Colonic mucosa (tissue), 4 donors: ENCODE measurements at regions not wholly inside any gene's neighbourhood (a gene's known extent, or its start where the extent isn't known, plus 50 kb on each side); places are given as distances from the start of the nearest gene placed in this dataset.

Experiments
- DNase-seq: peaks from one replicate; pipeline ENCODE4 v3.0.0-alpha.2; 2020
- H3K27ac ChIP-seq: fragments of 200-600 bp; one replicate; pipeline ENCODE4 v1.8.0; 2021
- H3K27me3 ChIP-seq: fragments of 200-600 bp; one replicate; pipeline ENCODE4 v1.8.0; 2021
- H3K36me3 ChIP-seq: fragments of 200-600 bp; one replicate; pipeline ENCODE4 v1.8.0; 2021
- H3K4me1 ChIP-seq: fragments of 200-600 bp; one replicate; pipeline ENCODE4 v1.8.0; 2021; ENCODE audit warnings: mild to moderate bottlenecking
- H3K4me3 ChIP-seq: fragments of 200-600 bp; one replicate; pipeline ENCODE4 v1.8.0; 2021
- H3K9ac ChIP-seq, 2 donors: one replicate each; pipeline ENCODE4 v1.7.0; 2013; ENCODE audit warnings: control low read depth in 2 of 2, low read depth in 2 of 2, low read length in 2 of 2
- H3K9me3 ChIP-seq: fragments of 200-600 bp; one replicate; pipeline ENCODE4 v1.8.0; 2021
- intact Hi-C: fragments of 100-400 bp; cut with DNase I; formaldehyde crosslinking; loops from one replicate; pipeline ENCODE4 v1.14.1; 2022
- TF ChIP-seq, protein P1 (sequence below): fragments of 200-600 bp; IDR thresholded peaks from one replicate; pipeline ENCODE4 v1.8.0; 2022; ENCODE audit warnings: antibody characterized with exemption, mild to moderate bottlenecking
- donor health status: healthy.
- donor health status: DM: no; HTN: no; CAD: no.
- donor health status: DM: no; HTN: no; CAD: no.

DNA sequence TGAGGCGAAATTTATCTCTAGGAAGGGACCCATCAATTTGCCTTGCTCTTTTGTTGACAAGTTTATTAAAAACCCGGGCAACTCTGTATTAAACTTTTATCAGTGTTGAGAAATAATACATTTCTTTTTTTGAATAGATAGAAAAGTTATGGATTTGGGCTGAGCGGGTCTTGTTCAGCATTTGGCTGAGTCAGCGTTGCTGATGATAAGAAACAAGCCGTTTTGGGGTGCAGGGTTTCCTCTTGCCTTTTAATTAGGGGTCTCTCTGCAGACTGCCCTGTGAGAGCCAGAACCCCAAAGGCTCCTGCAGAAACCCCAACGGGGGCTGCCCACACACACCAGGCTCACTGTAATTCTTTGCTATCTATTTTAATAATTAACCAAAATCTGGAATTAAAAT is 82.1 kb upstream of the SLCO4A1 start:
- no peak for DNase-seq
- Histone ChIP-seq H3K36me3 (no peaks in the 10 kb centered on the region), H3K4me1 (no peaks in the 10 kb centered on the region), H3K4me3 (no peak overlapping the region), H3K27ac (no peak overlapping the region), H3K9me3 (no peaks in the 10 kb centered on the region), H3K9ac (no peak overlapping the region), H3K27me3 (peaks cover 21% of the 10 kb centered on the region)
- TF ChIP-seq, protein P1, sequence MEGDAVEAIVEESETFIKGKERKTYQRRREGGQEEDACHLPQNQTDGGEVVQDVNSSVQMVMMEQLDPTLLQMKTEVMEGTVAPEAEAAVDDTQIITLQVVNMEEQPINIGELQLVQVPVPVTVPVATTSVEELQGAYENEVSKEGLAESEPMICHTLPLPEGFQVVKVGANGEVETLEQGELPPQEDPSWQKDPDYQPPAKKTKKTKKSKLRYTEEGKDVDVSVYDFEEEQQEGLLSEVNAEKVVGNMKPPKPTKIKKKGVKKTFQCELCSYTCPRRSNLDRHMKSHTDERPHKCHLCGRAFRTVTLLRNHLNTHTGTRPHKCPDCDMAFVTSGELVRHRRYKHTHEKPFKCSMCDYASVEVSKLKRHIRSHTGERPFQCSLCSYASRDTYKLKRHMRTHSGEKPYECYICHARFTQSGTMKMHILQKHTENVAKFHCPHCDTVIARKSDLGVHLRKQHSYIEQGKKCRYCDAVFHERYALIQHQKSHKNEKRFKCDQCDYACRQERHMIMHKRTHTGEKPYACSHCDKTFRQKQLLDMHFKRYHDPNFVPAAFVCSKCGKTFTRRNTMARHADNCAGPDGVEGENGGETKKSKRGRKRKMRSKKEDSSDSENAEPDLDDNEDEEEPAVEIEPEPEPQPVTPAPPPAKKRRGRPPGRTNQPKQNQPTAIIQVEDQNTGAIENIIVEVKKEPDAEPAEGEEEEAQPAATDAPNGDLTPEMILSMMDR, result no peak
- intact Hi-C loops, result no loop called here

DNA sequence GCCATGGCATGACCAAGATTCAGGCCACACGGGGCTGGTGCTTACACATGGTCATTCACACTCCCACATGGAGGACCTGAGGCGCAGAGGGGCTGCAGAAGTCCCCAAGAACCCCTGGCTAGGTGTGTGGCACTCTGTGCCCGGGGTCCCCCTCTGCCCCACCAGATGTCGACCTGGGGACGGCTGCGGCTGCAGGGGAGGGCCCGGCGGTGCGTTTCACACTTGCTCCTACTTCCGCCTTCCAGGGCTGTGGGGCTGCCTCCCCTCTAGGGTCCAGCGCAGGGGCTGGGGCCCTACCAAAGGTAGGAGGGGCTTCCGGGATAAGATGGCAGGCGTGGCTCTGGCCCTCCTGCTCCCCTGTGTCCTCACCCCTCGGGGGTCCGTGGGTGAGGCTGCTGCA is 81.1 kb upstream of the SLCO4A1 start:
- intact Hi-C loops, result no loop called here
- Histone ChIP-seq H3K9me3 (no peaks in the 10 kb centered on the region), H3K4me1 (no peaks in the 10 kb centered on the region), H3K27me3 (peaks cover 12% of the 10 kb centered on the region), H3K36me3 (no peaks in the 10 kb centered on the region), H3K4me3 (no peak overlapping the region), H3K27ac (no peak overlapping the region), H3K9ac (no peak overlapping the region)
- no peak for DNase-seq
- TF ChIP-seq, protein P1, result no peak

DNA sequence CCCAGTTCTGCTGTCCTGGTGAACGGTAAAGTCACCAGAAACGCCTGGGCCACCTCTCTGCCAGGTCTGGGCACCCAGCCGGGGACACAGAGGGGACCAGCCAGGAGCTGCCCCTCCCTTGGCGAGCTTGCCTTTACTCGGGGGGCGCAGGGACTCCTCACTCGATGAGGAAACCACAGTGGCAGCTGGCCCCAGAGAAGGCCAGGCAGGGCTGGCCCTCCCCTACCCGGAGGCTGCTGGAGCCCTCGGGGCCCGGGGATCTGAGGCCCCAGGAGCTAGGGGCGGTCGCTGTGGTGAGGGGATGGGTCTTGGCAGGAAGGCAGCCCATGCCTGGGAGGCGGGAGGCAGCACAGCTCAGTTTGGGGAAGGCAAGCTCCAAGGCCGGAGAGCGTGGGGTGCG is 80.4 kb upstream of the SLCO4A1 start:
- Histone ChIP-seq H3K4me1 (no peaks in the 10 kb centered on the region), H3K36me3 (no peaks in the 10 kb centered on the region), H3K4me3 (no peak overlapping the region), H3K27me3 (peaks cover 5% of the 10 kb centered on the region), H3K27ac (no peak overlapping the region), H3K9ac (no peak overlapping the region), H3K9me3 (no peaks in the 10 kb centered on the region)
- intact Hi-C loops, result no loop called here
- no peak for DNase-seq
- TF ChIP-seq, protein P1, result no peak

DNA sequence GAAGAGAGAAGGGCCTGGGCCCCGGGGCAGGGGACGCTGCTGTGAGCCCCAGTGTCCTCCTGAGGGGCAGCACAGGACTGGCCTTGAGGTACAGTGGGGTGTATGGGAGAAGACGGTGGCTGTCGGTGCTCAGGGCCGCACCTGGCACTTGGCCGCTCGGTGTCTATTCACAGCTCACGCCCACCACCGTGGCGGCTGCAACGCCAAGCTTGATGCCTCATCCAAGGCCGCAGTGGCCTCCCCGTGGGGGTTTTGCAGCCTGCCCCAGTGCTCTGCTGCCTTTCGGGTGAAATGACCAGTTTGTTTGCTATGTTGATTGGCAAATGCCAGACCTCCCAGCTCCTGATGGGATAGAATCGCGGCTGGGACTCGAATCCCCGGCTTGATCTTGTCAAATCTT is 79.5 kb upstream of the SLCO4A1 start:
- Histone ChIP-seq H3K9ac (no peak overlapping the region), H3K27me3 (no peaks in the 10 kb centered on the region), H3K4me1 (no peaks in the 10 kb centered on the region), H3K27ac (no peak overlapping the region), H3K36me3 (no peaks in the 10 kb centered on the region), H3K4me3 (no peak overlapping the region), H3K9me3 (no peaks in the 10 kb centered on the region)
- intact Hi-C loops, result no loop called here
- TF ChIP-seq, protein P1, result no peak
- DNase-seq, result no peak

DNA sequence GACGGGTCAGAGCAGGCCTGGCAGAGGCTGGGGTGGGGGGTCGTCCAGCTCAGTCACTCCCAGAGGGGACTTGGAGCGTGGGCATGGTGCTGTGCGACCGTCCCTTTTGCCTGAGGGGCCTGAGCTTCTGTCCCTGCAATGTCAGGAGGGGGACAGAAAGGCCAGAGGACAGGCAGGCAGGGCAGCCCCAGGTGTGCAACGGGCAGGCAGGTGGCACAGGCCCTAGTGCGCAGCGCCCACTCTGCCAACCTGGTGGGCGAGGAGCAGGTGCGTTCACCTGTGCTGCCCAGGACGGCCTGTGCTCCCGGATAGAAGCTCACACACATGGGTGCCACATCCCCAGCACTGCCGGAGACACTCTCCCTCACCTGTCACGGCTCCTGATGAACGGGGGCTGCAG is 78.7 kb upstream of the SLCO4A1 start:
- no peaks in the 10 kb centered on the region for H3K27me3 ChIP-seq
- no peaks in the 10 kb centered on the region for H3K9me3 ChIP-seq
- H3K9ac ChIP-seq, result no peak overlapping the region
- intact Hi-C loops, result no loop called here
- H3K27ac ChIP-seq, result no peak overlapping the region
- no peaks in the 10 kb centered on the region for H3K36me3 ChIP-seq
- H3K4me3 ChIP-seq, result no peak overlapping the region
- TF ChIP-seq, protein P1, result no peak
- no peaks in the 10 kb centered on the region for H3K4me1 ChIP-seq
- no peak for DNase-seq
